Upper lobe of right lung (tissue), 1 donor: ENCODE measurements at regions not wholly inside any gene's neighbourhood (a gene's known extent, or its start where the extent isn't known, plus 50 kb on each side); places are given as distances from the start of the nearest gene placed in this dataset.
A peak's percentile ranks its signal among the peaks of the same experiment; 100 is the strongest.

ENCODE experiments used
- ATAC-seq: fragments of 200-7000 bp; cut with Tn5 transposase; one replicate; pipeline ENCODE4 v1.9.1; 2020; ENCODE audit warnings: mild to moderate bottlenecking, moderate library complexity
- DNase-seq: peaks from one replicate; pipeline ENCODE4 v3.0.0-alpha.2; 2020
- H3K27ac ChIP-seq: fragments of 200-600 bp; one replicate; pipeline ENCODE4 v1.8.0; 2022
- H3K27me3 ChIP-seq: fragments of 200-600 bp; one replicate; pipeline ENCODE4 v1.8.0; 2022; ENCODE audit warnings: mild to moderate bottlenecking
- H3K36me3 ChIP-seq: fragments of 200-600 bp; one replicate; pipeline ENCODE4 v1.8.0; 2022
- H3K4me1 ChIP-seq: fragments of 200-600 bp; one replicate; pipeline ENCODE4 v1.8.0; 2022
- H3K4me3 ChIP-seq: fragments of 200-600 bp; one replicate; pipeline ENCODE4 v1.8.0; 2022; ENCODE audit warnings: mild to moderate bottlenecking
- H3K9me3 ChIP-seq: fragments of 200-600 bp; one replicate; pipeline ENCODE4 v1.8.0; 2022
- CTCF ChIP-seq: fragments of 200-600 bp; IDR thresholded peaks from one replicate; pipeline ENCODE4 v1.8.0; 2022; ENCODE audit warnings: antibody characterized with exemption
- intact Hi-C: fragments of 100-400 bp; cut with DNase I; formaldehyde crosslinking; loops from one replicate; pipeline ENCODE4 v1.11.0; 2022
- donor health status: DM: no; HTN: yes; CAD: no; lungs with severe emphysema.

GRCh38 chr9:90007516-90008440, 403.0 kb downstream of the GADD45G start:
- Histone ChIP-seq H3K4me1 (peaks cover 6% of the 10 kb centered on the region), H3K9me3 (no peaks in the 10 kb centered on the region), H3K36me3 (no peaks in the 10 kb centered on the region), H3K27me3 (no peaks in the 10 kb centered on the region), H3K4me3 (no peak overlapping the region), H3K27ac (no peak overlapping the region)
- no peak for TF ChIP-seq CTCF
- ATAC-seq (no peak), DNase-seq (no peak)
- intact Hi-C loops, result no loop called here

- TF ChIP-seq CTCF, result no peak
- Histone ChIP-seq H3K9me3 (no peaks in the 10 kb centered on the region), H3K36me3 (no peaks in the 10 kb centered on the region), H3K27ac (no peak overlapping the region), H3K4me3 (no peak overlapping the region), H3K27me3 (no peaks in the 10 kb centered on the region), H3K4me1 (no peaks in the 10 kb centered on the region)
- DNase-seq, result no peak
- intact Hi-C loops, result no loop called here
- ATAC-seq, result peak; percentile 77
Measured at GRCh38 chr9:90009447-90009846, 404.6 kb downstream of the GADD45G start.

GRCh38 chr9:90010793-90011192, 406.0 kb downstream of the GADD45G start:
- no peak overlapping the region for H3K4me3 ChIP-seq
- no peaks in the 10 kb centered on the region for H3K36me3 ChIP-seq
- no peaks in the 10 kb centered on the region for H3K4me1 ChIP-seq
- H3K9me3 ChIP-seq, result no peaks in the 10 kb centered on the region
- intact Hi-C loops, result loop anchor here (10.0 kb wide), 1 partner anchor 64 kb away; no protein-coding TSS in a partner anchor
- ATAC-seq (no peak), DNase-seq (no peak)
- no peaks in the 10 kb centered on the region for H3K27me3 ChIP-seq
- TF ChIP-seq CTCF, result no peak
- H3K27ac ChIP-seq, result no peak overlapping the region

GRCh38 chr9:90012949-90013348, 408.1 kb downstream of the GADD45G start:
- intact Hi-C loops, result loop anchor here (10.0 kb wide), 1 partner anchor 62 kb away; no protein-coding TSS in a partner anchor
- no peaks in the 10 kb centered on the region for H3K4me1 ChIP-seq
- no peak overlapping the region for H3K4me3 ChIP-seq
- TF ChIP-seq CTCF, result no peak
- no peak overlapping the region for H3K27ac ChIP-seq
- no peaks in the 10 kb centered on the region for H3K27me3 ChIP-seq
- no peaks in the 10 kb centered on the region for H3K9me3 ChIP-seq
- H3K36me3 ChIP-seq, result no peaks in the 10 kb centered on the region
- ATAC-seq, result peak; percentile 49
- no peak for DNase-seq

GRCh38 chr9:90013778-90014177, 409.0 kb downstream of the GADD45G start:
- intact Hi-C loops, result loop anchor here (10.0 kb wide), 1 partner anchor 61 kb away; no protein-coding TSS in a partner anchor
- H3K4me1 ChIP-seq, result no peaks in the 10 kb centered on the region
- no peaks in the 10 kb centered on the region for H3K9me3 ChIP-seq
- DNase-seq (no peak), ATAC-seq (no peak)
- H3K27ac ChIP-seq, result no peak overlapping the region
- no peak for TF ChIP-seq CTCF
- H3K27me3 ChIP-seq, result no peaks in the 10 kb centered on the region
- H3K4me3 ChIP-seq, result no peak overlapping the region
- no peaks in the 10 kb centered on the region for H3K36me3 ChIP-seq
